ENCODE measurements at regions not wholly inside any gene's neighbourhood (a gene's known extent, or its start where the extent isn't known, plus 50 kb on each side); places are given as distances from the start of the nearest gene placed in this dataset.

- FAIRE-seq (no peak), DNase-seq (ENCODE audit: extremely low read depth in 1 of 4, low spot score in 3 of 4) (no peak), ATAC-seq (no peak)
- no peak overlapping the region for H3K4me2 ChIP-seq (ENCODE audit: insufficient read depth, low read length)
- no peaks in the 10 kb centered on the region for H3K9me3 ChIP-seq (replicated peaks; ENCODE audit: control insufficient read depth, insufficient read depth, low read depth, low read length)
- H3K4me3 ChIP-seq, result no peak overlapping the region
- no peaks in the 10 kb centered on the region for H3K9me1 ChIP-seq (ENCODE audit: control insufficient read depth, insufficient read depth, low read length)
- WGBS (ENCODE audit: insufficient coverage, low coverage, missing lambda C conversion rate), result 6% methylated on average over 4 of the region's 4 CpGs
- TF ChIP-seq CREB5 (CRISPR knock-in tag; IDR thresholded peaks at IDR 0.05) (no peak), AFF1 (IDR thresholded peaks at IDR 0.05; ENCODE audit: low read depth in 1 of 2, partially characterized antibody in 2 of 2) (no peak), ZNF134 (CRISPR knock-in tag; conservative IDR thresholded peaks at IDR 0.05) (no peak), SMAD1 (IDR thresholded peaks at IDR 0.05; ENCODE audit: low read depth, low read length, partially characterized antibody) (no peak), ATF6 (CRISPR knock-in tag; IDR thresholded peaks at IDR 0.05) (no peak), PHF21A (IDR thresholded peaks at IDR 0.05; ENCODE audit: borderline replicate concordance, low read depth) (no peak), DMBX1 (CRISPR knock-in tag; IDR thresholded peaks at IDR 0.05; ENCODE audit: borderline replicate concordance) (no peak), ZEB2 (IDR thresholded peaks at IDR 0.05) (no peak)
- no peaks in the 10 kb centered on the region for H3K4me1 ChIP-seq (replicated peaks in 1 of 2; ENCODE audit: control insufficient read depth in 2 of 2, insufficient read depth in 2 of 2, low read length in 2 of 2)
- H4K20me1 ChIP-seq (replicated peaks; ENCODE audit: control insufficient read depth, insufficient read depth, low read length), result no peaks in the 10 kb centered on the region
- H3K27me3 ChIP-seq (ENCODE audit: control insufficient read depth in 2 of 2, insufficient read depth in 2 of 2, low read length in 2 of 2), result no peaks in the 10 kb centered on the region
- in situ Hi-C loops (cut with MboI), result no loop called here
- no peaks in the 10 kb centered on the region for H3K79me2 ChIP-seq (ENCODE audit: control insufficient read depth, insufficient read depth, low read length)
- no peaks in the 10 kb centered on the region for H3K36me3 ChIP-seq (ENCODE audit: control insufficient read depth, insufficient read depth, low read length)
- ChIA-PET CTCF (ENCODE audit: low intra/inter-chr PET ratio) (no interaction called here), POLR2A (no interaction called here)
- H3K27ac ChIP-seq (ENCODE audit: extremely low read depth, low read depth, low read length), result no peak overlapping the region
- BruUV-seq (replicated peaks), result no TSS peak
- H3K9ac ChIP-seq (ENCODE audit: insufficient read depth in 1 of 2, low read depth in 2 of 2, low read length in 2 of 2), result no peak overlapping the region
- intact Hi-C loops (cut with micrococcal nuclease), result no loop called here
- H2AFZ ChIP-seq (ENCODE audit: low read depth, low read length), result no peak overlapping the region
These were observed 137.8 kb upstream of the UBASH3B start for GRCh38 chr11:122517403-122518379.

Measured in K562 (cell line).